Liver (tissue), 8 donors: ENCODE measurements at regions not wholly inside any gene's neighbourhood (a gene's known extent, or its start where the extent isn't known, plus 50 kb on each side); places are given as distances from the start of the nearest gene placed in this dataset.

Experiments used
- DNase-seq: peaks from one replicate; pipeline ENCODE4 v3.0.0-alpha.2; 2017; ENCODE audit warnings: low spot score
- H3K27ac ChIP-seq, 2 donors: one replicate each; pipeline ENCODE4 v1.7.0; 2013; ENCODE audit warnings: inconsistent platforms in 2 of 2, low read length in 2 of 2, control low read depth in 1 of 2, low read depth in 1 of 2, mild to moderate bottlenecking in 1 of 2
- H3K27me3 ChIP-seq, 4 donors: one replicate each; pipeline versions ENCODE4 v1.6.1 to v1.7.0; 2013; ENCODE audit warnings: low read length in 3 of 4, inconsistent platforms in 1 of 4, mild to moderate bottlenecking in 1 of 4, moderate library complexity in 1 of 4; ENCODE audit not compliant: control insufficient read depth in 4 of 4, insufficient read depth in 4 of 4
- H3K36me3 ChIP-seq, 4 donors: one replicate each; pipeline versions ENCODE4 v1.6.1 to v1.7.0; 2013; ENCODE audit warnings: low read length in 3 of 4, mild to moderate bottlenecking in 3 of 4, low read depth in 1 of 4, moderate library complexity in 1 of 4; ENCODE audit not compliant: control insufficient read depth in 4 of 4, insufficient read depth in 3 of 4
- H3K4me1 ChIP-seq, 4 donors: one replicate each; pipeline versions ENCODE4 v1.6.1 to v1.7.0; 2013; ENCODE audit warnings: low read length in 3 of 4, mild to moderate bottlenecking in 3 of 4, moderate library complexity in 1 of 4; ENCODE audit not compliant: control insufficient read depth in 4 of 4, insufficient read depth in 4 of 4
- H3K4me3 ChIP-seq, 3 donors: one replicate each; pipeline versions ENCODE4 v1.6.1 to v1.7.0; 2013; ENCODE audit warnings: low read length in 3 of 3, control low read depth in 1 of 3, low read depth in 1 of 3, mild to moderate bottlenecking in 1 of 3
- H3K9ac ChIP-seq, 2 donors: one replicate each; pipeline ENCODE4 v1.7.0; 2013; ENCODE audit warnings: low read length in 2 of 2, mild to moderate bottlenecking in 2 of 2, moderate library complexity in 2 of 2, control low read depth in 1 of 2, low read depth in 1 of 2
- H3K9me3 ChIP-seq, 4 donors: one replicate each; pipeline versions ENCODE4 v1.6.1 to v1.7.0; 2013; ENCODE audit warnings: low read length in 3 of 4; ENCODE audit not compliant: control insufficient read depth in 4 of 4
- EGR1 ChIP-seq, 2 donors: IDR thresholded peaks; 2 replicates each; pipeline ENCODE4 v1.6.1; 2016 to 2018; ENCODE audit warnings: antibody characterized with exemption in 2 of 2, low read depth in 2 of 2
- FOXA1 ChIP-seq: IDR thresholded peaks from 2 replicates; pipeline ENCODE4 v1.6.1; 2016; ENCODE audit warnings: antibody characterized with exemption
- GABPA ChIP-seq, 2 donors: IDR thresholded peaks in 1 of 2; conservative IDR thresholded peaks in 1 of 2; 2 replicates each; pipeline ENCODE4 v1.6.1; 2016; ENCODE audit warnings: antibody characterized with exemption in 2 of 2, mild to moderate bottlenecking in 1 of 2, moderate library complexity in 1 of 2
- HNF4A ChIP-seq, 2 donors: conservative IDR thresholded peaks; 2 replicates each; pipeline ENCODE4 v1.6.1; 2016; ENCODE audit warnings: antibody characterized with exemption in 2 of 2, mild to moderate bottlenecking in 2 of 2
- HNF4G ChIP-seq: IDR thresholded peaks from 2 replicates; pipeline ENCODE4 v1.6.1; 2016; ENCODE audit warnings: antibody characterized with exemption
- JUND ChIP-seq, 2 donors: IDR thresholded peaks; 2 replicates each; pipeline ENCODE4 v1.6.1; 2016; ENCODE audit warnings: antibody characterized with exemption in 2 of 2
- RAD21 ChIP-seq, 2 donors: IDR thresholded peaks; 2 replicates each; pipeline ENCODE4 v1.6.1; 2016; ENCODE audit warnings: antibody characterized with exemption in 2 of 2, mild to moderate bottlenecking in 2 of 2
- RXRA ChIP-seq, 2 donors: IDR thresholded peaks; 2 replicates each; pipeline ENCODE4 v1.6.1; 2017 to 2018; ENCODE audit warnings: antibody characterized with exemption in 2 of 2, mild to moderate bottlenecking in 1 of 2
- SP1 ChIP-seq: IDR thresholded peaks from 2 replicates; pipeline ENCODE4 v1.6.1; 2018; ENCODE audit warnings: antibody characterized with exemption, mild to moderate bottlenecking
- TAF1 ChIP-seq: conservative IDR thresholded peaks from 2 replicates; pipeline ENCODE4 v1.6.1; 2016; ENCODE audit warnings: antibody characterized with exemption, mild to moderate bottlenecking
- WGBS: extraction: QIAGEN DNeasy Blood & Tissue Kit; methylation state at CpG from one replicate; pipeline ENCODE4 v1.1.7; 2013; 5-methylcytosine and 5-hydroxymethylcytosine counted together
- TF ChIP-seq, protein P1 (sequence below): IDR thresholded peaks from 2 replicates; pipeline ENCODE4 v1.6.1; 2016; ENCODE audit warnings: antibody characterized with exemption
- TF ChIP-seq, protein P2 (sequence below): fragments of 150-350 bp; IDR thresholded peaks from 2 replicates; pipeline ENCODE4 v1.5.1; 2017; ENCODE audit warnings: improper control_type of control experiment, low read depth, low read length; ENCODE audit not compliant: missing input control
- TF ChIP-seq, protein P3 (sequence below): IDR thresholded peaks from 2 replicates; pipeline ENCODE4 v1.6.1; 2016; ENCODE audit warnings: antibody characterized with exemption, mild to moderate bottlenecking
- TF ChIP-seq, protein P4 (sequence below): IDR thresholded peaks from 2 replicates; pipeline ENCODE4 v1.6.1; 2016; ENCODE audit warnings: antibody characterized with exemption
- TF ChIP-seq, protein P5 (sequence below): IDR thresholded peaks from 2 replicates; pipeline ENCODE4 v1.6.1; 2016; ENCODE audit warnings: antibody characterized with exemption
- donor health status: healthy.
- donor health status: healthy.
- donor health status: healthy.
- donor health status: healthy.
- donor health status: healthy.

DNA sequence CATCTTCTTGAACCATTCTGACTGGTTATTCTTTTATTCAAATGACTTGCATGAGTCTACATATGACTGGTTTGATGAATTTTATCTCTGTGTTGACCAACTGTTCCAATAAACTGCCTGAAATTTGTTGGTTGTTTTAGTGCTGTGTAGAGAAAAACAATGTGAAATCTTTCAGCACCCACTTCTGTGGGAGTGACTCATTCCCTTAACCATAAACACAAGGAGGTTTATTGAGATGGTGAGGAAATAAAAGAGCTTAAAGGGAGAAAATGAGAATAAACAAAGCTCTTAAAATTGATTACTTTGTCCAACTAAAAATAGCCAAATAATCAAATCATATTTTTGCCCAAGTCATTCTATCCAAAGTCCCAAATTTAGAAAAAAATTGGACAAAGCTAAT is 341.1 kb downstream of the TGFB2 start (continued):
- TF ChIP-seq, protein P1, sequence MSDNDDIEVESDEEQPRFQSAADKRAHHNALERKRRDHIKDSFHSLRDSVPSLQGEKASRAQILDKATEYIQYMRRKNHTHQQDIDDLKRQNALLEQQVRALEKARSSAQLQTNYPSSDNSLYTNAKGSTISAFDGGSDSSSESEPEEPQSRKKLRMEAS, result no peak
- TF ChIP-seq RAD21 (IDR thresholded peaks at IDR 0.05) (no peak), JUND (IDR thresholded peaks at IDR 0.05) (no peak), FOXA1 (no peak), RXRA (IDR thresholded peaks at IDR 0.05) (no peak), HNF4G (no peak), TAF1 (no peak), HNF4A (conservative IDR thresholded peaks at IDR 0.05) (no peak)

DNA sequence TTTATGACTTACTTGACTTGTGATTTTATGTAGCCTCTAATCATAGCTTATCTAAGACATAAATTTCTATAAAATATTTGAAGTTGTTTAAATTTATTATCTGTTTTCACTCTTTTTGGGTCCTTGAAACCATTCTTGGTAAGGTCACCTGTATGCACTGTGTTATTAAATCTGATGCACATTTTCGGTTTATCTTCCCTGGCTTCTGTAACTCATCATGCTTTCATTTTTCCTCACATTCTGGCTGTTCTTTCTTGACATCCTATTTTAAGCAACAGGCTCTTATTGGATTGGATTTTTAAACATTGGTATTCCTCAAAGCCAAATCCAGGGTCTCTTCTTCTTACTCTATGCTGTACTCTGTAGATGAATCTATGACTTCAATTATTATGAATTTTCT is 341.6 kb downstream of the TGFB2 start:
- no peak overlapping the region for H3K27ac ChIP-seq
- DNase-seq, result no peak
- H3K27me3 ChIP-seq, result peaks cover 0 to 2% (median 0%) of the 10 kb centered on the region in 4 donors
- H3K4me1 ChIP-seq, result no peaks in the 10 kb centered on the region
- 87% methylated on average over 1 of the region's 1 CpG for WGBS
- H3K9ac ChIP-seq, result no peak overlapping the region
- no peaks in the 10 kb centered on the region for H3K9me3 ChIP-seq
- H3K36me3 ChIP-seq, result no peaks in the 10 kb centered on the region
- TF ChIP-seq, protein P2, sequence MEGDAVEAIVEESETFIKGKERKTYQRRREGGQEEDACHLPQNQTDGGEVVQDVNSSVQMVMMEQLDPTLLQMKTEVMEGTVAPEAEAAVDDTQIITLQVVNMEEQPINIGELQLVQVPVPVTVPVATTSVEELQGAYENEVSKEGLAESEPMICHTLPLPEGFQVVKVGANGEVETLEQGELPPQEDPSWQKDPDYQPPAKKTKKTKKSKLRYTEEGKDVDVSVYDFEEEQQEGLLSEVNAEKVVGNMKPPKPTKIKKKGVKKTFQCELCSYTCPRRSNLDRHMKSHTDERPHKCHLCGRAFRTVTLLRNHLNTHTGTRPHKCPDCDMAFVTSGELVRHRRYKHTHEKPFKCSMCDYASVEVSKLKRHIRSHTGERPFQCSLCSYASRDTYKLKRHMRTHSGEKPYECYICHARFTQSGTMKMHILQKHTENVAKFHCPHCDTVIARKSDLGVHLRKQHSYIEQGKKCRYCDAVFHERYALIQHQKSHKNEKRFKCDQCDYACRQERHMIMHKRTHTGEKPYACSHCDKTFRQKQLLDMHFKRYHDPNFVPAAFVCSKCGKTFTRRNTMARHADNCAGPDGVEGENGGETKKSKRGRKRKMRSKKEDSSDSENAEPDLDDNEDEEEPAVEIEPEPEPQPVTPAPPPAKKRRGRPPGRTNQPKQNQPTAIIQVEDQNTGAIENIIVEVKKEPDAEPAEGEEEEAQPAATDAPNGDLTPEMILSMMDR, result no peak
- TF ChIP-seq GABPA (IDR thresholded peaks at IDR 0.05 in 1 of 2, conservative IDR thresholded peaks at IDR 0.05 in 1 of 2) (no peak), HNF4A (conservative IDR thresholded peaks at IDR 0.05) (no peak), RXRA (IDR thresholded peaks at IDR 0.05) (no peak), FOXA1 (no peak), EGR1 (IDR thresholded peaks at IDR 0.05; ENCODE audit: low read depth in 2 of 2) (no peak), HNF4G (no peak), RAD21 (IDR thresholded peaks at IDR 0.05) (no peak), SP1 (no peak)
- TF ChIP-seq, protein P3, sequence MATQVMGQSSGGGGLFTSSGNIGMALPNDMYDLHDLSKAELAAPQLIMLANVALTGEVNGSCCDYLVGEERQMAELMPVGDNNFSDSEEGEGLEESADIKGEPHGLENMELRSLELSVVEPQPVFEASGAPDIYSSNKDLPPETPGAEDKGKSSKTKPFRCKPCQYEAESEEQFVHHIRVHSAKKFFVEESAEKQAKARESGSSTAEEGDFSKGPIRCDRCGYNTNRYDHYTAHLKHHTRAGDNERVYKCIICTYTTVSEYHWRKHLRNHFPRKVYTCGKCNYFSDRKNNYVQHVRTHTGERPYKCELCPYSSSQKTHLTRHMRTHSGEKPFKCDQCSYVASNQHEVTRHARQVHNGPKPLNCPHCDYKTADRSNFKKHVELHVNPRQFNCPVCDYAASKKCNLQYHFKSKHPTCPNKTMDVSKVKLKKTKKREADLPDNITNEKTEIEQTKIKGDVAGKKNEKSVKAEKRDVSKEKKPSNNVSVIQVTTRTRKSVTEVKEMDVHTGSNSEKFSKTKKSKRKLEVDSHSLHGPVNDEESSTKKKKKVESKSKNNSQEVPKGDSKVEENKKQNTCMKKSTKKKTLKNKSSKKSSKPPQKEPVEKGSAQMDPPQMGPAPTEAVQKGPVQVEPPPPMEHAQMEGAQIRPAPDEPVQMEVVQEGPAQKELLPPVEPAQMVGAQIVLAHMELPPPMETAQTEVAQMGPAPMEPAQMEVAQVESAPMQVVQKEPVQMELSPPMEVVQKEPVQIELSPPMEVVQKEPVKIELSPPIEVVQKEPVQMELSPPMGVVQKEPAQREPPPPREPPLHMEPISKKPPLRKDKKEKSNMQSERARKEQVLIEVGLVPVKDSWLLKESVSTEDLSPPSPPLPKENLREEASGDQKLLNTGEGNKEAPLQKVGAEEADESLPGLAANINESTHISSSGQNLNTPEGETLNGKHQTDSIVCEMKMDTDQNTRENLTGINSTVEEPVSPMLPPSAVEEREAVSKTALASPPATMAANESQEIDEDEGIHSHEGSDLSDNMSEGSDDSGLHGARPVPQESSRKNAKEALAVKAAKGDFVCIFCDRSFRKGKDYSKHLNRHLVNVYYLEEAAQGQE, result no peak
- TF ChIP-seq, protein P1, result no peak
- TF ChIP-seq, protein P4, sequence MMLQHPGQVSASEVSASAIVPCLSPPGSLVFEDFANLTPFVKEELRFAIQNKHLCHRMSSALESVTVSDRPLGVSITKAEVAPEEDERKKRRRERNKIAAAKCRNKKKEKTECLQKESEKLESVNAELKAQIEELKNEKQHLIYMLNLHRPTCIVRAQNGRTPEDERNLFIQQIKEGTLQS, result no peak
- TF ChIP-seq, protein P5, sequence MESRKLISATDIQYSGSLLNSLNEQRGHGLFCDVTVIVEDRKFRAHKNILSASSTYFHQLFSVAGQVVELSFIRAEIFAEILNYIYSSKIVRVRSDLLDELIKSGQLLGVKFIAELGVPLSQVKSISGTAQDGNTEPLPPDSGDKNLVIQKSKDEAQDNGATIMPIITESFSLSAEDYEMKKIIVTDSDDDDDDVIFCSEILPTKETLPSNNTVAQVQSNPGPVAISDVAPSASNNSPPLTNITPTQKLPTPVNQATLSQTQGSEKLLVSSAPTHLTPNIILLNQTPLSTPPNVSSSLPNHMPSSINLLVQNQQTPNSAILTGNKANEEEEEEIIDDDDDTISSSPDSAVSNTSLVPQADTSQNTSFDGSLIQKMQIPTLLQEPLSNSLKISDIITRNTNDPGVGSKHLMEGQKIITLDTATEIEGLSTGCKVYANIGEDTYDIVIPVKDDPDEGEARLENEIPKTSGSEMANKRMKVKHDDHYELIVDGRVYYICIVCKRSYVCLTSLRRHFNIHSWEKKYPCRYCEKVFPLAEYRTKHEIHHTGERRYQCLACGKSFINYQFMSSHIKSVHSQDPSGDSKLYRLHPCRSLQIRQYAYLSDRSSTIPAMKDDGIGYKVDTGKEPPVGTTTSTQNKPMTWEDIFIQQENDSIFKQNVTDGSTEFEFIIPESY, result no peak
- H3K4me3 ChIP-seq, result no peak overlapping the region
